Left lung (tissue), 4 donors: ENCODE measurements at regions not wholly inside any gene's neighbourhood (a gene's known extent, or its start where the extent isn't known, plus 50 kb on each side); places are given as distances from the start of the nearest gene placed in this dataset.

ENCODE experiments used
- ATAC-seq: fragments of 200-7000 bp; cut with Tn5 transposase; one replicate; pipeline ENCODE4 v1.9.1; 2020; ENCODE audit warnings: moderate library complexity
- DNase-seq, 4 donors: peaks; one replicate each; pipeline ENCODE4 v3.0.0-alpha.2; 2013 to 2020
- H3K27ac ChIP-seq, 2 donors: fragments of 200-600 bp; sonication (generic) in 1 of 2; one replicate each; pipeline versions ENCODE4 v1.5.0 to v1.8.0; 2020 to 2021
- H3K27me3 ChIP-seq, 2 donors: fragments of 200-600 bp; sonication (generic) in 1 of 2; one replicate each; pipeline versions ENCODE4 v1.5.0 to v1.8.0; 2020 to 2021
- H3K36me3 ChIP-seq, 2 donors: fragments of 200-600 bp; sonication (generic) in 1 of 2; one replicate each; pipeline versions ENCODE4 v1.5.0 to v1.8.0; 2020 to 2021
- H3K4me1 ChIP-seq, 2 donors: fragments of 200-600 bp; one replicate each; pipeline ENCODE4 v1.8.0; 2021
- H3K4me3 ChIP-seq, 2 donors: fragments of 200-600 bp; sonication (generic) in 1 of 2; one replicate each; pipeline versions ENCODE4 v1.5.0 to v1.8.0; 2020 to 2021; ENCODE audit warnings: mild to moderate bottlenecking in 1 of 2
- H3K9me3 ChIP-seq, 2 donors: fragments of 200-600 bp; sonication (generic) in 1 of 2; one replicate each; pipeline versions ENCODE4 v1.5.0 to v1.8.0; 2020 to 2021
- intact Hi-C, 2 donors: fragments of 100-400 bp; cut with DNase I; formaldehyde crosslinking; loops; one replicate each; pipeline versions ENCODE4 v1.11.2 to v1.14.2; 2022
- TF ChIP-seq, protein P1 (sequence below), 2 donors: fragments of 200-600 bp; sonication (generic) in 1 of 2; IDR thresholded peaks; one replicate each; pipeline versions ENCODE4 v1.5.0 to v1.8.0; 2021; ENCODE audit warnings: antibody characterized with exemption in 2 of 2
- donor health status: DM: no; HTN: yes; CAD: no.
- donor health status: DM: no; HTN: no; CAD: no.

- H3K36me3 ChIP-seq: no peaks in the 10 kb centered on the region
- ATAC-seq (no peak), DNase-seq (no peak)
- TF ChIP-seq, protein P1, sequence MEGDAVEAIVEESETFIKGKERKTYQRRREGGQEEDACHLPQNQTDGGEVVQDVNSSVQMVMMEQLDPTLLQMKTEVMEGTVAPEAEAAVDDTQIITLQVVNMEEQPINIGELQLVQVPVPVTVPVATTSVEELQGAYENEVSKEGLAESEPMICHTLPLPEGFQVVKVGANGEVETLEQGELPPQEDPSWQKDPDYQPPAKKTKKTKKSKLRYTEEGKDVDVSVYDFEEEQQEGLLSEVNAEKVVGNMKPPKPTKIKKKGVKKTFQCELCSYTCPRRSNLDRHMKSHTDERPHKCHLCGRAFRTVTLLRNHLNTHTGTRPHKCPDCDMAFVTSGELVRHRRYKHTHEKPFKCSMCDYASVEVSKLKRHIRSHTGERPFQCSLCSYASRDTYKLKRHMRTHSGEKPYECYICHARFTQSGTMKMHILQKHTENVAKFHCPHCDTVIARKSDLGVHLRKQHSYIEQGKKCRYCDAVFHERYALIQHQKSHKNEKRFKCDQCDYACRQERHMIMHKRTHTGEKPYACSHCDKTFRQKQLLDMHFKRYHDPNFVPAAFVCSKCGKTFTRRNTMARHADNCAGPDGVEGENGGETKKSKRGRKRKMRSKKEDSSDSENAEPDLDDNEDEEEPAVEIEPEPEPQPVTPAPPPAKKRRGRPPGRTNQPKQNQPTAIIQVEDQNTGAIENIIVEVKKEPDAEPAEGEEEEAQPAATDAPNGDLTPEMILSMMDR (IDR thresholded peaks at IDR 0.05): no peak
- no peaks in the 10 kb centered on the region for H3K4me1 ChIP-seq
- intact Hi-C loops: no loop called here
- no peak overlapping the region for H3K27ac ChIP-seq
- H3K27me3 ChIP-seq: no peaks in the 10 kb centered on the region
- no peaks in the 10 kb centered on the region for H3K9me3 ChIP-seq
- H3K4me3 ChIP-seq: no peak overlapping the region
These were observed 230.8 kb upstream of the TBC1D5 start for GRCh38 chr3:17972959-17973906.

DNA sequence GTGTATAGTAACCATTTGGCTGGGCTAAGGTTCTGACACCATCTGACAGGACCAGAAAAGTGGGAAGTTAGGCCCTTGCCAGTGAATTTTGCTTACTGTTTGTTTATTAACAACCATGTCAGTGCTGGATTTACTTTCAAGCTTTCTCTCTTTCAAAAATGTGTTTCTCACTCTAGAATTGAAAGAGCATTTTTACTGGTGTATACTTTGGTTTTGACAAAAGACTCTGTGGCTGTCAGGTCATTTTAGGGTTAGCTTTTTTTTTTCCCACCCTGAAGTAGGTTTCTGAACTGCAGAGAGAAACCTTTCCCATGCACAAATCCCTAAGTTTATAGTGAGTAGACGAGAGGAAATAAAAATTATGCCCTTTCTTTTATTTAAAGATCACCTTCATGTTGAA lies 230.0 kb upstream of the TBC1D5 start:
- no peak overlapping the region for H3K4me3 ChIP-seq
- DNase-seq: no peak
- H3K27me3 ChIP-seq: no peaks in the 10 kb centered on the region
- no peaks in the 10 kb centered on the region for H3K4me1 ChIP-seq
- H3K36me3 ChIP-seq: no peaks in the 10 kb centered on the region
- H3K9me3 ChIP-seq: no peaks in the 10 kb centered on the region
- TF ChIP-seq, protein P1 (IDR thresholded peaks at IDR 0.05): no peak
- no peak for ATAC-seq
- no peak overlapping the region for H3K27ac ChIP-seq
- intact Hi-C loops: no loop called here

DNA sequence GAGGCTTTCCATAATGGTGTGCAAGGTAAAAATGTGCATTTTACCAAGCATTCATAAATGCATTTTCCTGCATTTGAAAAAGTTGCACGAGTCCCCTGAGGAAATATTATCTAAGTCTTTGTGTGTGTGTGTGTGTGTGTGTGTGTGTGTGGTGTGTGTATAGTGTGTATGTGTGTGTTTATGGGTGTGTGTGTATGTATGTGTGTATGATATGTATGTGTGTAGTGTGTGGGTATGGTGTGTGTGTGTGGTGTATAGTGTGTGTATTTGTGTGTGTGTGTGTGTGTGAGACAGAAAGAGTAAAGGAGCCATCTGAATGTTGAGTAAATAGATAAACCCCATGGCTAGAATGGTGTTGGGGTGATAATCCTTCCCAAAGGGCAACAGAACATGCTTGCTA lies 229.6 kb upstream of the TBC1D5 start:
- DNase-seq (no peak), ATAC-seq (no peak)
- no peak overlapping the region for H3K4me3 ChIP-seq
- TF ChIP-seq, protein P1 (IDR thresholded peaks at IDR 0.05): no peak
- no peaks in the 10 kb centered on the region for H3K27me3 ChIP-seq
- no peaks in the 10 kb centered on the region for H3K9me3 ChIP-seq
- H3K36me3 ChIP-seq: no peaks in the 10 kb centered on the region
- no peaks in the 10 kb centered on the region for H3K4me1 ChIP-seq
- H3K27ac ChIP-seq: no peak overlapping the region
- intact Hi-C loops: no loop called here

DNA sequence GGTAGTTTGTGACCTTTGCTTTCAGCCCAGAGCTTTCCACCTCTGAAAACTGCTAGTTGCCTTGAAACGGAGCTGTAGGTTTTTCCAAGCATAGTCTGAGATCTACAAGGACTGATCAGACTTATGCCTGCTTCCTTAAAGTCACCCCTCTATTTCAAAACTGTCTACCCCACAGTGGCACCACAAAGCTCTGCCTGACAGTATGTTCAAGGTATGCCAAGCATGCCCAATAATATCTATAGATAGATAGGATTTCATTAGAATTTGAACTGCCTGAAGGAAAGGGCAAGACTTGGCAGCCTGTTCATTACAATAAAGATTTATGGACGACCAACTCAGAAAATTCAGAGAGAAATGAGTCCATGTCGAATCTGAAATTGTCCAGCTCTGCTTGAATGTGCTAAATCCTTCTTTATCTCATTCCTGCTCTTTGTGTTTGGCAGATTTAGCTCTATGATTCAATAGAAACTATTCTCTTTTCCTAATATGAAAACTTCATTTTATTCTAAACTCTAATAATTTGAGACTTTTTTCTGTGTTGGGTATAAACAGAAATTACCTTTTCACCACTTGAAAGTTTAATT lies 227.6 kb upstream of the TBC1D5 start:
- Histone ChIP-seq H3K27ac (no peak overlapping the region), H3K27me3 (no peaks in the 10 kb centered on the region), H3K4me3 (no peak overlapping the region), H3K4me1 (no peaks in the 10 kb centered on the region), H3K36me3 (no peaks in the 10 kb centered on the region), H3K9me3 (no peaks in the 10 kb centered on the region)
- ATAC-seq (no peak), DNase-seq (no peak)
- intact Hi-C loops: no loop called here
- TF ChIP-seq, protein P1 (IDR thresholded peaks at IDR 0.05): no peak

- ATAC-seq: no peak
- Histone ChIP-seq H3K9me3 (no peaks in the 10 kb centered on the region), H3K4me1 (no peaks in the 10 kb centered on the region), H3K27ac (no peak overlapping the region), H3K27me3 (no peaks in the 10 kb centered on the region), H3K36me3 (no peaks in the 10 kb centered on the region), H3K4me3 (no peak overlapping the region)
- TF ChIP-seq, protein P1 (IDR thresholded peaks at IDR 0.05): no peak
- intact Hi-C loops: no loop called here
- no peak for DNase-seq
These were observed 226.8 kb upstream of the TBC1D5 start for GRCh38 chr3:17969244-17969643.
